ENCODE measurements at regions not wholly inside any gene's neighbourhood (a gene's known extent, or its start where the extent isn't known, plus 50 kb on each side); places are given as distances from the start of the nearest gene placed in this dataset.

GRCh38 chr5:117041926-117042595, 467.4 kb upstream of the SEMA6A start:
- no peaks in the 10 kb centered on the region for H3K4me1 ChIP-seq
- no peak for TF ChIP-seq CTCF (IDR thresholded peaks at IDR 0.05; ENCODE audit: borderline replicate concordance)
- intact Hi-C loops (cut with micrococcal nuclease): no loop called here
- H3K4me3 ChIP-seq: no peak overlapping the region
- no peaks in the 10 kb centered on the region for H3K36me3 ChIP-seq
- no peak overlapping the region for H3K27ac ChIP-seq (replicated peaks)
- no peak for DNase-seq
- no peaks in the 10 kb centered on the region for H3K9me3 ChIP-seq (replicated peaks)
- no peaks in the 10 kb centered on the region for H3K27me3 ChIP-seq (ENCODE audit: low read depth)

- DNase-seq: no peak
- Histone ChIP-seq H3K9me3 (replicated peaks) (no peaks in the 10 kb centered on the region), H3K4me1 (no peaks in the 10 kb centered on the region), H3K27me3 (ENCODE audit: low read depth) (no peaks in the 10 kb centered on the region), H3K4me3 (no peak overlapping the region), H3K36me3 (no peaks in the 10 kb centered on the region), H3K27ac (replicated peaks) (no peak overlapping the region)
- no peak for TF ChIP-seq CTCF (IDR thresholded peaks at IDR 0.05; ENCODE audit: borderline replicate concordance)
- intact Hi-C loops (cut with micrococcal nuclease): no loop called here
These were observed 464.4 kb upstream of the SEMA6A start for GRCh38 chr5:117039035-117039434.

DNA sequence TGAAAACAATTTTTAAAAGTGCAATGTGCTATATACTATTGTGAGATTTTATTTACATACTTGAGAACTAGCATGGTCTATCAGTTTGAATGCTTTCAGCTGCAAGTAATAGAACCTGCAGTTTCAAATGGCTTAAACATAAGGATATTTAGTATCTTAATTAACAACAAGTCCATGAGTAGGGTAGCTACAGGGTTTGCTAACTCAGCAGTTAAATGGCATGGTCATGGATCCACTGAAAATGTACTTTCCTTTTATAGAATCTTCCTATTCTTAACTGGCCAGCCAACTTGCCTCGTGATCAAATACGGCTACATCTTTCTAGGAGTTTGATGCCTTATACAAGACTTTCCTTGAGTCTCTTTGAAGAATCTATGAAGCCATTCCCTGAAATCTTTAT, 452.8 kb upstream of the SEMA6A start:
- no peaks in the 10 kb centered on the region for H3K9me3 ChIP-seq (replicated peaks)
- no peak for DNase-seq
- H3K27ac ChIP-seq (replicated peaks): no peak overlapping the region
- no peak for TF ChIP-seq CTCF (IDR thresholded peaks at IDR 0.05; ENCODE audit: borderline replicate concordance)
- no peaks in the 10 kb centered on the region for H3K27me3 ChIP-seq (ENCODE audit: low read depth)
- H3K4me1 ChIP-seq: no peaks in the 10 kb centered on the region
- no peaks in the 10 kb centered on the region for H3K36me3 ChIP-seq
- H3K4me3 ChIP-seq: no peak overlapping the region
- intact Hi-C loops (cut with micrococcal nuclease): no loop called here

- Histone ChIP-seq H3K4me3 (no peak overlapping the region), H3K36me3 (no peaks in the 10 kb centered on the region), H3K27ac (replicated peaks) (no peak overlapping the region), H3K9me3 (replicated peaks) (no peaks in the 10 kb centered on the region), H3K4me1 (no peaks in the 10 kb centered on the region), H3K27me3 (ENCODE audit: low read depth) (no peaks in the 10 kb centered on the region)
- TF ChIP-seq CTCF (IDR thresholded peaks at IDR 0.05; ENCODE audit: borderline replicate concordance): no peak
- intact Hi-C loops (cut with micrococcal nuclease): no loop called here
- DNase-seq: no peak
These were observed 446.4 kb upstream of the SEMA6A start for GRCh38 chr5:117020999-117021398.

GRCh38 chr5:117013280-117013877, 438.8 kb upstream of the SEMA6A start:
- Histone ChIP-seq H3K4me1 (no peaks in the 10 kb centered on the region), H3K9me3 (replicated peaks) (peaks cover 29% of the 10 kb centered on the region), H3K27me3 (ENCODE audit: low read depth) (no peaks in the 10 kb centered on the region), H3K36me3 (no peaks in the 10 kb centered on the region), H3K4me3 (no peak overlapping the region), H3K27ac (replicated peaks) (no peak overlapping the region)
- intact Hi-C loops (cut with micrococcal nuclease): no loop called here
- DNase-seq: no peak
- TF ChIP-seq CTCF (IDR thresholded peaks at IDR 0.05; ENCODE audit: borderline replicate concordance): no peak

Measured in left ventricle myocardium inferior (tissue), 1 donor.